GM08714 (cell line): ENCODE measurements at regions not wholly inside any gene's neighbourhood (a gene's known extent, or its start where the extent isn't known, plus 50 kb on each side); places are given as distances from the start of the nearest gene placed in this dataset.
"Not testable (repeated sequence)": the region's sequence is repeated elsewhere in the genome, so short reads cannot be mapped to it uniquely, and the experiment has no call there.

Experiments
- H3K4me3 ChIP-seq: fragments of 200-500 bp; sonication (Bioruptor generic); 2 replicates; pipeline ENCODE4 v1.5.1; 2014; ENCODE audit warnings: mild to moderate bottlenecking, low read length, inconsistent platforms
- ZNF274 ChIP-seq: IDR thresholded peaks from 2 replicates; pipeline ENCODE4 v1.6.1; 2012; ENCODE audit warnings: mild to moderate bottlenecking, low read depth, low read length

- no peak for TF ChIP-seq ZNF274
- H3K4me3 ChIP-seq = no peak overlapping the region
Measured at GRCh38 chr13:81395368-81395767, 1054.4 kb upstream of the SPRY2 start.

DNA sequence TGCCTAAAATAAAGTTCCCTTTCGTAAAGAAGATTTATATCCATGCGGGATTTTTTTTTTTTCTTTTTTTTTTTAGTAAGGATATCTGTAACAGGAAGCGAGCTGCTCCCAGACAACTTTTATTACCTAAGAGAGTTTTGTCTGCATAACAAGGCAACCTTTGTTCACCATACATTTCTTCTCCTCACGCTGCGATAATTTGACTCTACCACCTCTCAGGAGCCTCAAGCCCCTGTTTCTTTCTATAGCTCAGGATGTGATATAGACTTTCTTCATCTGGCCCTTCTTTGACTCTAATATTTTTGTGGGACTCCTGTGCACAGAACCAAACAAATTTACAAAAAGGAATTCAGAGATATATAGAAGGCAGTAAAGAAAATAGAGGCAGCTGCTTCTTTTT is 1053.7 kb upstream of the SPRY2 start:
- H3K4me3 ChIP-seq = no peak overlapping the region
- TF ChIP-seq ZNF274 = no peak

- no peak overlapping the region for H3K4me3 ChIP-seq
Measured at GRCh38 chr13:81393721-81394120, 1052.8 kb upstream of the SPRY2 start.

DNA sequence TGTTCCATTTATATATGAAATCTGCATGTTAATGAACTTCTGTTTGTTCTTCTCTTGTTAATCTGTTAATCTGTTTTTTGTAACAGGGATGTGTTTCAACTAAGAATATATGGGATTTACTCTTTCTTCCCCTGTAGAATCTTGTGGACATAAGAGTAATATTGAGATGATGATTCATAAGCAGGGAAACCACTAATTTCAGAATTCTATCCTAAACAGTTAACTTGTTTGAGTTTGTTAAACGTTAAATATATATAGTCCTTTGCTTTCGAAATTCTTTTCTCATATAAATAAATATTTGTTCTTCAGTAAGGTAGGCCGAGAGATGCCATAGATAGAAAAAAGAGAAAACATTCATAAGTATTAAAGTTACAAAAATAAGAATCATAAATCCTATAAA is 1052.2 kb upstream of the SPRY2 start:
- no peak overlapping the region for H3K4me3 ChIP-seq
- TF ChIP-seq ZNF274 = no peak

More at GRCh38 chr13:81393721-81394120, 1052.8 kb upstream of the SPRY2 start:
- TF ChIP-seq ZNF274 = no peak

- no peak for TF ChIP-seq ZNF274
- H3K4me3 ChIP-seq = no peak overlapping the region
Measured at GRCh38 chr13:81388400-81388799, 1047.5 kb upstream of the SPRY2 start.

DNA sequence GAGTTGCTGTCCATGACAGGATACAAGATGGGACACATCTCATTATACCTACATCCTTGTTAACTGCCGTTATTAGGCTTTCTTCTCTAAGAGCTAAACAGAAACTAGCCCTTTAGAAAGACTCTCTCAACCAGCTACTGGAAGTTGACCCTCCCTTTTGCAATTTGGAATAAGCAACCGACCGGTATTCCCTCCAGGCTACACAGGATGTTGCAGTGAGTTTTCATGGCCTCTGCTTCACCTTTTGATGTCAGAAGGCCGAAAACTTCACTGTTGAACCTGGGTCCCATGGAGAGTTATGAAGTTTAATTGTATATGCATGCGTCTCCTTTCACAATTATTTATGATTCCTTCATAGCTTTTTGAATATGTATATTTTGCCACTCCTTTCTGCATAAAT is 1042.5 kb upstream of the SPRY2 start:
- TF ChIP-seq ZNF274 = no peak
- no peak overlapping the region for H3K4me3 ChIP-seq

DNA sequence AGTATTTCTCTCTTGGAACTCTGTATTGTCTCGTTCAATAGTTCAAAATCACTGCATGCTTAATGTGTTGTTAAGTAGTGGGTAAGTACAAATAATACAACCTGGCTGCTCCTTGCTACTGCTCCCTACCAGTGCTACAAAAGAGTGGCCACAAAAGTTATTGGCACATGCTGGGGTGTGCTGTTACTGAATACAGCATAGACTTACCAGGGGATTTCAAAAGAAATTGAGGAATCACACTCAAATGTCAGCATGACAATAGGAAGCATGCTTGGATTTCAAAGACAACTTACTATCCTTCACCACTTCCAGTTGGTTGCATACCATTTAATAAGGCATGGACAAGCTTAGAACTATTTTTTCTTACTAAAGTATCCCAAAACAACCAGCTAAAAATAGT is 1041.3 kb upstream of the SPRY2 start:
- no peak for TF ChIP-seq ZNF274

DNA sequence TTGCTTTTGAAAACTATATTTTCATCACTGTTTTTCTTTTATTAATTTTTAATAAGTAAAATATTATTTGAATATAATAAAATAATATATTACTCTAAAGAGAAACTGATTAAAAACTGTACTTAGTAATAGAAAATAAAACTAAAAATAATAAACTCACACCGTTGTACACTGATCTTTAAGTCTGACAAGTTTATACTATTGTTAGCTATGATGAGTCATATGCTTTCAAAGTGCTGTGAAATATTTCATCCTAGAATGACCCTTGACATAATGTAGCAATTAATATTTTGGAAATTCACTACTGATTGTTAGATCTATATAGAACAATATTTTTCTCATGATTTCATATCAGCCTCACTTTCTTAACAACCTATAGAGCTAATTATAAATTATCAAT is 1040.6 kb upstream of the SPRY2 start:
- no peak for TF ChIP-seq ZNF274
- H3K4me3 ChIP-seq = no peak overlapping the region

More for the DNA sequence above, 1041.3 kb upstream of the SPRY2 start:
- no peak overlapping the region for H3K4me3 ChIP-seq

DNA sequence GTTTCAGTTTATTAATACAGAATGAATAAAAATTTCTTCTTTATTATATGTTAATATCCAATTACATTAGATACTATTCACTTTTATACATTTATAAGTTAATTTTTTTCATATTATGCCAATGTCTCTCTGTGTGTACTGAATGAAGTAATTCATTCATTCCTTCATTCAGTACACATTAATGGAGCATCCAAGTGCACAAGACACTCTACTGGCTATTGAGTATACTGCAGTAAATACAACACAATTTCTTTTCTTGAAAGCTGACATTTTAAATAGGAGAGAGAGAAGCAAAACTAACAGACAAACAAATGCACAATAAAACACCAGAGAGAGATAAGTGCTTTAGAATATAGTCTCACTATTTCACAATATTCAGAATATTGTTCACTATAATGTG is 1038.3 kb upstream of the SPRY2 start:
- no peak for TF ChIP-seq ZNF274
- no peak overlapping the region for H3K4me3 ChIP-seq

- H3K4me3 ChIP-seq = no peak overlapping the region
- no peak for TF ChIP-seq ZNF274
Measured at GRCh38 chr13:81377921-81378320, 1037.0 kb upstream of the SPRY2 start.

- H3K4me3 ChIP-seq = no peak overlapping the region
- TF ChIP-seq ZNF274 = no peak
Measured at GRCh38 chr13:81375709-81376108, 1034.8 kb upstream of the SPRY2 start.

DNA sequence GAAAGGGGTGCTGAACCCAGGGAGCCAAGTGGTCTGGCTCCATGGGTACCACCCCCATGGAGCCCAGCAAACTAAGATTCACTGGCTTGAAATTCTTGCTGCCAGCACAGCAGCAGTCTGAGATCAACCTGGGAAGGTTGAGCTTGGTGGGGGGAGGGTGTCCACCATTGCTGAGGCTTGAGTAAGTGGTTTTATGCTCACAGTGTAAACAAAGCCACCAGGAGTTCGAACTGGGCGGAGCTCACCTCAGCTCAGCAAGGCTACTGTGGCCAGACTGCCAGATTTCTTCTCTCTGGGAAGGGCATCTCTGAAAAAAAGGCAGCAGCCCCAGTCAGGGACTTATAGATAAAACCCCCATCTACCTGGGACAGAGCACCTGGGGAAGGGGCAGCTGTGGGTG is 1021.8 kb upstream of the SPRY2 start:
- H3K4me3 ChIP-seq = not testable (repeated sequence)

DNA sequence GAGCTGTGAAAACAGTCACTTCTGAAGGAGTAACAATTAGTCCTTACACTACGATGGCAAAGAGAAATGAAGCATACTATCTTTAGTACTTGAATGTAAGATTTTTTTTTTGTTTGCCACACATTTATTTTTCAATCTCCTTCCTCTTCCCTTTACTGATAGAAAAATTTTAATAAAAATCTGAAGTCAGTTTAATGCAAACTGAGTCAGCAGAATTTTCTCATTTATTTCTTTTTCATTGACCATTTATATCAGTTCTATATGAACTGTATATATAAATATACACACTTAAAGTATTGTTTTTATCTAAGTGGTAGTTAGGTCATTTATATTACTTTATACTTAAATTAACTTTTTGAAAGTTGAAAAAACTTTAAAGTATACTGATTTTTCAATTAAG is 1009.1 kb upstream of the SPRY2 start:
- H3K4me3 ChIP-seq = no peak overlapping the region
- TF ChIP-seq ZNF274 = no peak

GRCh38 chr13:81340118-81341069 is 999.5 kb upstream of the SPRY2 start:
- H3K4me3 ChIP-seq = not testable (repeated sequence)

DNA sequence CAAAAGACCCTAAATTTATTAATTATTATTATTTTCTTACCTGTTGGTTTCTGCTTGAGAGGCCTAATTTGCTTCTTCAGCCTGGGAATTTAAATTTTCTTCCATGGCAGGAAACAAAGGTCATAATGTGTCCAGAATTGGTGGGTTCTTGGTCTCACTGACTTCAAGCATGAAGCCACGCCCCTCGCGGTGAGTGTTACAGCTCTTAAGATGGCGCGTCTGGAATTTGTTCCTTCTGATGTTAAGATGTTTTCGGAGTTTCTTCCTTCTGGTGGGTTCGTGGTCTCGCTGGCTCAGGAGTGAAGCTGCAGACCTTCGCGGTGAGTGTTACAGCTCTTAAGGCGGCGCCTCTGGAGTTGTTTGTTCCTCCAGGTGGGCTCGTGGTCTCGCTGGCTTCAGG is 998.7 kb upstream of the SPRY2 start:
- not testable (repeated sequence) for H3K4me3 ChIP-seq

DNA sequence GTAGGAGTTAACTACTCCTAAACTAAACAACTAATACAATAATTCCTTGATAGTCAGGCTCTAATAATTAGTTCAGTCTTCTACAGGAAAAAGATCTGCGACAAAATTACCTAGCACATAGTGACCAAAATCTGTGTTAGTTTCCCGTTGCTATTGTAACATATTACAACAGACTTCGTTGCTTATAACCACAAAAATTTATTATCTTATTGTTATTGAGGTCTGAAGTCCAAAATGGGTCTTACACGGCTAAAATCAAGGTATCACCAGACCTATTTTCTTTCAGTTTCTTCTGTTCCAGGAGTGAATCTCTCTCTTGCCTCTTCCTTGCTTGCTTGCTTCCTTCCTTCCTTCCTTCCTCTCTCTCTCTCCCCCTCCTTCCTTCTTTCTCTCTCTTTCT is 993.6 kb upstream of the SPRY2 start:
- no peak for TF ChIP-seq ZNF274
- no peak overlapping the region for H3K4me3 ChIP-seq
